Stimulated activated CD8-positive, alpha-beta memory T cell treated with anti-CD3 and anti-CD28 coated beads, Interleukin-7, amount 100 ng/mL, for 1 hour (primary cell): ENCODE measurements at regions not wholly inside any gene's neighbourhood (a gene's known extent, or its start where the extent isn't known, plus 50 kb on each side); places are given as distances from the start of the nearest gene placed in this dataset.

Source experiments
- DNase-seq, 2 donors: peaks; one replicate each; pipeline ENCODE4 v3.0.0-alpha.2; 2020; ENCODE audit warnings: low read depth in 2 of 2

DNA sequence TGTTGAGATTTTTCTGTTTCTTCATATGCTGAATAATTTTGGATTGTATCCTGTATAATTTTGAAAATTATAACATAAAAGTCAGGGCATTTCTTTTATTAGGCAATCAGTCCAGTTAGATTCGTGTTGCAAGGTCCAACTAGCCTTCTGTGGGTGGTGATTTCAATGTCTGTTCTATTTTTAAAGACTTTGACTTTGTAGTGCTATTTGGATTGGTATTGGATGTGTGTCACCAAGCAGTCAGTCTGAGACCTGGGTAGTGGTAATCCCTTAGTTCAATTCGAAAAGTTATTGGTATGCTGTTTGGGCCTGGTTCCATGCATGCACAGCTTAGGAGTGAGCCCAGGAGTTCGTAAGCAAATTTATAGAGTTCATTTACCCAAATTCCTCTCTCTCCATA lies 82.2 kb downstream of the EPDR1 start:
- no peak for DNase-seq

DNA sequence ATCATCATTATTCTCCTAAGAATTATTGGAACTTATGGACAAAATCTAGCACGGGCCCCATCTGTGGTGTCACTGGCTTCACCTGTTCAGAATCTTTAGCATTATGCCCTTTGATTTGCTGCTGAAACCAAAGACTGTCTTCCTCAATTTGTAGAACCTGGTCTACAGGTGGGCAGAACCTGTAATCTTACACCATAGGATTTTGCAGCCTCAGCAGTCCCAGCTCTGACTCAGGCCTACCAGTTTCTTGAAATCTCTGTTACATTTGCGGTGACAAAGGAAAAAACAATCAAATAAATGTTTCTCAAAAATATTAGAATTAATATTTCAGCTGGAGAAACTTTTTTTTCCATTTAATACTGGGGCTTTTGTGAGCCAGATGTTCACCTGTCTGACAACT lies 86.1 kb downstream of the EPDR1 start:
- no peak for DNase-seq

DNA sequence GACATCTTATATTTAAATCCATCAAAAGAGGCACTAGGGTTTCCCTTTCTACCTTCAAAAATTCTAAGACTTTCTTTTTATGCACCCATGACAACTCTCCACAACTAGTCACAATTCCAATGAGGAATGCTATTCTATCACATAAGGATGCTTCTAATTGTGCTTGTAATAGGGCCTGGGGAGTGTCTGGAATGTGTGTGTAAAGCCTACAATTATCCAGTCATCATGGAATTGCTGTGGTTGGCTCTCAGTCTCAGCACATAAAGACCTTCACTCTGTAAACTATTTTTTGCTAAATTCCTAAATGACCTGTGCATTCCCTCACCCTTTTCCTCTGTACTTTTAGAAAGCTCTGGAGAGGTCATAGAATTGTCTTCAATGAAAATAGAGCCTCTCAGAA lies 86.7 kb downstream of the EPDR1 start:
- no peak for DNase-seq

DNA sequence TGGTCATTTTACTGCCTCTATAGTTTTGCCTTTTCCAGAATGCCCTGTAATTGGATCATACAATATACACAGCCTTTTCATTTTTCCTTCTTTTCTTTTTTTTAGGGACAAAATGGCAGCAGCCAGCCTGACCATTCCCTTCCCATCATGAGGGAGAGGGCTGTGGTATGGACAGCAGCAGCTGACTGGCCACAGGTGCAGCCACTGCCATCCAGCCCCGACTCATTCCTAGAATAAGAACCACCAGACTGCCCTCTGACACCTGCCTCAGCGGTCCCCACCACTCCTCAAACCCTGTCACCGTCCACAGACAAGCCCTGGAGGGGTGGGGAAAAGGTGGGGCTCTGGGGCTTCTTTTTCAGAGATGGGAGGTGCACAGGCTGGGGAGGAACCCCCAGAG lies 92.8 kb downstream of the EPDR1 start:
- DNase-seq = no peak

DNA sequence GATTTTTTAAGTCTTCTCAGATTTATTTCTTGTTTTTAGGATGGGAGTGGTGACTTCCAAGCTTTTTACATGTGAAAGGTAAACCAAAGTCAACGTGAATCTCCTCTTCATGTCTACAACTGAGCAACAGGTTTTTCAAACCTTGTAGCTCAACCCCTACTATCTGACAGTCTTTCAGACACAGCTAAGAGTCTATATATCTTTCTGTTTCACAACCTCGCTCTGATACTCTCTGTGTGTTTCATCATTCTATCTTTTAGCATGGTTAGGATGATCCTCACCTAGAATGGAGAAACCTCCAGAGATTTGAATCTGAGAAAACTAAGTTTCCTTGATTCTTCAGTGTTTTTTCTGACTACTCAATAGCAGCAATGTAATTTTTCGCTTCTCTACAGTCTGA lies 96.1 kb downstream of the EPDR1 start:
- DNase-seq = no peak

DNA sequence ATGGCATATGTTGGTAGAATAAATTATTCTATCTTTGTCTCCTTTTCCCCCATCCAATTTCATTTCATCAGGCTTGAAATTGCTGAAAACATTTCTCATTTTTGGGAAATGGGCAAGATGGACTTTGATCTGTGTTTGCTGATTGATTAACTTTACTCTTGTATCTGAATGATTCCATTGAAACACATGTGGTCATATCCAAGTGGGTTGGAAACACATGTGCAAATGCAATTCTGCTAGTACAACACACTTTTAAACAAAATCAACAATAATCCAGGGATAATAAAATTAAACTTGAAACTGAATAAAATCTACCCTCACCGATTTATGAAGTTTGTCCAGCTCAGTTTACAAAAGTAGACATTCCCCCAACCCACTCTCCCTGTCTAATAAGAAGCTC lies 96.9 kb downstream of the EPDR1 start:
- DNase-seq = no peak

DNA sequence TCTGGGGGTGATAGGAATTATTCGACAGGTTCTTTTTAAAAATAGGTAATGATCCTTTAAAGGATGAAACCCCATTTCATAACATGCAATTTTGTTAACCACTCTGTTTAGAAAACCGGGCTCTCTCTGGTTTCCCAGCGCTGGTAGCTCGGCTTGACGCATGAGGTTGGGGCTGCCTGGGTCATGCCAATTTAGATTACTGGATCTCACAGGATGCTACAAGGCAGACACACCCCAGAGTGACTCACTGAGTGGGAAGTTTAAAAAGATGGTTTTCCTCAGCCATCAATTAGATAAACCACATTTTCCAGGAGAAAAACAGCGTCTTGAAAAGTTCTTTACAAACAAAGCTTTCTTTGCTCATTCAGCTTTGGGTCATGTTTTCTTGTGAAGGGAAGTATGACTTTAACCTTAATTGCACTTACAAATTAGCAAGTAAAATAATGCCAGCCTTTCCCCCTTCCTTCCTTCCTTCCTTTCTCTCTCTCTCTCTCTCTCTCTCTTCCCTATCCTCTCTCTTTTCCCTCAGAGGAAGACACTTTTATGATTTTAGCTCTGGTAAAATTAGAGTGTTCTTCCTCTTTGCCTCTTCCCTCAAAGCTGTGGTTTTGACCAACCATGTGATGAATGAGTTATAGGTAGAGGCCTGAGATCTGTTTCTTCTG lies 99.8 kb downstream of the EPDR1 start:
- no peak for DNase-seq

DNA sequence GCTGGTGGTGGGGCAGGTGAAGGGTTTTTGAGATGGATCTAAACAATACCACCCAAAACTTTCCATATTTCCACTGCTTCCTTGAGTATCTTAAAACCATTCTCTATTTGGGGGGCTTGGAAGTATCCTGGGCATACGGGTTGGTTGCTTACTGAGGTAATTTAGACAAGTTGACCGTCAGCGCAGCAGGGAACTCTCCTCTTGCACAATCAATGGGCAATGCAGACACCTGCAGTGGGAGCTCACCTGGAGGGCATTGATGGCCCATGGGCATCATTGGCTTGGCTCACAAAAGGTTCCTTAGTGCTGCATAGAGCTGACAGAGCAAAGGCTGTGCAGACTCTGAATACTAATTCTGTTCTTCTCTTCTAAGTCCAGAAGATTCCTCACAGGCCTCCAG lies 101.5 kb downstream of the EPDR1 start:
- DNase-seq = no peak

DNA sequence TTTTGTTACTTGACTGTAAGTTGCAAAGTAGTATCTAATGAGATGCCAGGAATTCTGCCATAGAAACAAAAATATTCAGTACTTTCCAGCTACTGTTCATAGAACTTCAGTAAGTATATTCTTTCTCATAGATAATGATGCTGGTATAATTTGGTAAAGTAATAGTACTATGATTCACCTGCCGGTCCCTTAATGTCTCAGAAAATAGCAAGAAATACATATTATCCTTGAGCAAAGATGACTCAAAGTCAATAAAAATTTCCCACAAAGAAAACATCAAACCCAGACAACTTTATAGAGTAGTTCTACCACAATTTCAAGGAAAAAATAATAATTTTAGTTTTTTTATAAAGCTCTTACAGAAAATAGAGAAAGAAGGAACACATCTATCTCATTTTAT lies 105.4 kb downstream of the EPDR1 start:
- no peak for DNase-seq

DNA sequence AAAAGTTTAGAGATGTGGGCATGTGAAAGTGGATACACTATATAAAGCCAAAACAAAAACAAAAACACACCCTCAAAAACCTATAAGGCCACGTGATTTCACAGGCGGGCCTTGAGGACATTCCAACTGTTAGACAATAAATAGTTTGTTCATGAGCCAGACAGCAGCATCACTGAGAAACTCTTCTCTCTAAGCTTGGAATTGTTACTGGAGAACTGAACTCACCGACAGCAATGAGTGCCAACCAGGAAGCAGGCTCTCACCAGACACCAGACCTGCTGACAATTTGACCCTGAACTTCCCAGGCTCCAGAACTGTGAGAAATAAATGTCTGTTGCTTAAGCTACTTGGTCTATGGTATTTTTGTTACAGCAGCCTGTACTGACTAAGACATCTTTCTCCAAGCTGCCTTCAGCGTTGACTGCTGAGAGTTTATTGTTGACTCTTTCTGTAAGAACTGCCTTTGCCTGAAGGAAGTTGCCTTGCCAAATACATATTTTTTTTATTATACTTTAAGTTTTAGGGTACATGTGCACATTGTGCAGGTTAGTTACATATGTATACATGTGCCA lies 107.5 kb downstream of the EPDR1 start:
- no peak for DNase-seq

DNA sequence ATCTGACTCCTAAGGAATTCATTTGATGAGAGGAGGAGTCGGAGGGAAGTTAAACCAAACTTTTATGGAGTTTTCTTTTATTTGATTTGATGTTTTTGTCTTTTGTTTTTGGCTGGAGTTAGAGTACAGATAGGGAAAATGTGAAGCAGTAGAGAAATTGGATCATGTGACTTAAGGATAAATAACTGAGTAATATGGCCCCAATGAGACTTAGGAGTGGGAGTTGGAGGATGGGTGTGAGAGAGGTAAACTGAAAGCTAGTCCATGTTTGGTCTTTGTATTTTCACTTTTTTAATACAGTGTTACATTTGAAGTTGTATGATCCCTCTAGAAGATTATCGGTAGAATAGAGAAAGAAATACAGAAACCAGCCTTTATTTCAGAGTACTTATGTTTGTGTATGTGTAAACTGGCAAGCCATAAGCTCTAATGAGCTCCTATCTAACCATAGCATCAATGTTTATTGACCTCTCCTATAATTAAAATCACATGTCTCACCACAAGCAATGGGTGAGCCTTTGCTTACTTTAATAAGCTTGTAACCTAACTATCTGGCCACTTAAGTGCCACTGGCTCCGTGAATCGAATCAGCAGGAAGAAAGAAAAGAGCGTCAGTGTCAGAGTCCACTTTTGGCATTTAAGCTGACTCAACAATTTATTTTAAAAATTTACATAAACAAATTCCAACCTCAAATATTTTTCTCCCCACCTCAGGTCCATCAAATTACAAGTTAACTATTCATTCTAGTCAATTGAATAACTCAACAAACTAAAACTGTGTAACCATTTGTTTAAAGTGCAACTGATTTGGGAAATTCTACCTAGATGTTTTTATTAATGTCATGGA lies 113.8 kb downstream of the EPDR1 start:
- DNase-seq = no peak

DNA sequence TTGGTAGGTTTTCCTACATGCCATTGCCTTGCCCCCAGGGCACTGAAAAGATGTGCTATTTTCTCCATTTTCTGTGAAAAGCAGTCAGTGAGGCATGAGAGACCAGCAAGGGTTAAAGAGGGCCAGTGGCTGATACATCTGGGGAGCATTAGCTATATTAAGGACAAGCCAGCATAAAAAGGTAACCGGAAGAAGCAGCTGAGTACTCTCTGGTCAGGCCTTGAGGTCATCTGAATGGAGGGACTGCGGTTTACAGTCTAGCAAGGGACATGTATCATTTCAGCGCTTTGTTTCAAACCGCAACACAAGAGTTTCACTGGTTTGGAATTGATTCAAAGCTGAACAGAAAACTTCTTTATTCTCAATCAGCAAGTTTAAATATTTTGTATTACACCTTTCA lies 120.4 kb downstream of the EPDR1 start:
- no peak for DNase-seq

DNA sequence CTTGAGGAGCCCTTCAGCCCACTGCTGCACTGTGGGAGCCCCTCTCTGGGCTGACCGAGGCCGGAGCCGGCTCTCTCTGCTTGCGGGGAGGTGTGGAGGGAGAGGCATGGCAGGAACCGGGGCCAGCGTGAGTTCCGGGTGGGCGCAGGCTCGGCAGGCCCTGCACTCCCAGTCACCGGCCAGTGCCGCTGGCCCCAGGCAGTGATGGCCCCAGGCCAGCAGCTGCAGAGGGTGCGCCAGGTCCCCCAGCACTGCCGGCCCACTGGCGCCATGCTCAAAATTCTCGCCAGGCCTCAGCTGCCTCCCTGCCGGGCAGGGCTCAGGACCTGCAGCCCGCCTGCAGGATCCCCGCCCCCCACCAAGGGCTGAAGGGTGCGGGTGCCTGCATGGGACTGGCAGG lies 128.4 kb upstream of the STARD3NL start:
- no peak for DNase-seq

DNA sequence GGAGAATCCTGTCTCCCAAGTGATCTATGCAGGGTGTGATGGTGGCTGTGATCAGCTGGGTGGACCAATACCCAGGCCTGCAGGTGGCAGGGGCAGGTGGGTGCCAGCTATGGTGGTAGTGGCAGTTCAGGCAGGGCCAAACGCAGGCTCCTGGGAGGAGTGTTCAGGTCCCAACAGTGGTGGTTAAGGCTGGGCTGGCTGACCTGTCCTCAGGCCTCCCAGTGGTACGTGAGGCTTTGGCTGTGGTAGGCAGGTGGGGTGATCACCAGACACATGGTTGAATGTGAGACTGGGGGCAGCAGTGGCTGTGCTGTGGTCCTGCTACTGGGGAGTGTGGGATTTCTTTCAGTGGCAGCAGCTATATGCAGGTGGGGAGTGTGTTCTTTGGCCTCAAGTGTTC lies 126.7 kb upstream of the STARD3NL start:
- no peak for DNase-seq

DNA sequence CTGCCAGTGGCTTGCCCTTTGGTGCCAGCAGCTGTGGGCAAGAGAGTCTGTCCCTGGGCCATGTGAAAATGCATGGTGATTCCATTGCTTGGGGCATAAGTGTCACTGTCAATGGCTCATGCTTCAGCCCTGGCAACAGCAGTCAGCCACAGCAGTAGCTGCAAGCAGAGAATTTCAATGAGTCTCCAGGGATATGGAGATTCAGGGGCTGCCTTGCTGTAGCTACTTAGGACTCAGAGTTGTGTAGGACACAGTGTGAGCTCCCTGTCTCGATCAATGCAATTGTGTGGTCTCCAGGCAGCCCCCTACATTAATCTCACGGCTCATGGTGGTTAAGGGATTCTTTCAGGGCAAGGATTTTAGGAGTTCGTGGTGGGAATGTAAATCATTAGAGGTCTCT lies 126.3 kb upstream of the STARD3NL start:
- DNase-seq = no peak

DNA sequence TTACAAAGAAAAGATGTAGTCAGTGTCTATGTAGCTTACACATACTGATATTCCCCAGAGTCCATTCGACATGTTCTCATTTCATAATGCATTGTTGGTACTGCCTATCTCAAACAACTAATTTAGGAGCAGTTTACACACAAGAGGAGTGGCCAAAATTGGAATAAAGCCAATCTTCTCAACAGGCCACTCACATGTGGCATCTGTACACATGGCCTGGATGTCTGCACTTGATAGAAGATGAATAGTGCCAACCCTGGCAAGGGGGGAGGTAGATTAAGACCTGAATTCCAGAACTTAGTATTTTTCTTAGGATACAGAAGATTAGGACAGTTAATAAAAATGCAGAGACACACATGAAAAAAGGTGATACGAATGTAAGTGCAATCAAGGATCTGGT lies 125.3 kb upstream of the STARD3NL start:
- no peak for DNase-seq

DNA sequence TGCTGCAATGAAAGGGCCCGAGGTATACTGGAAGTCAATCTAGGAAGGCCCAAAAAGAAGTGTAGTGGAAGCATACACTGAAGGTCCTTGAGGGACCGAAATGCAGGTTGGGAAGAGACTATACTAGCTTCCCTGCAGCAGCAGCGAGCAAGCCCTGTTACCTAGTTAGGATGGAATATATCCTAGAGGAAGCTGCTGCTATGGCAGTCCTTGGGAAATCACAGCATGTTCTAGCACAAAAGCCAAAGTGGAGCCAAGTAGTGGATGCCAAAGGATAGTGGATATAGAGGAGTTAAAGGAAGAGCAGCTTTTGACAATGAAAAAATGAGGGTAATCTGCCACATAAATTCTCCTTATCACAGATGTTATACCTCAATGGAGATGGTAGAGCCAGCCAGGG lies 123.8 kb upstream of the STARD3NL start:
- no peak for DNase-seq

DNA sequence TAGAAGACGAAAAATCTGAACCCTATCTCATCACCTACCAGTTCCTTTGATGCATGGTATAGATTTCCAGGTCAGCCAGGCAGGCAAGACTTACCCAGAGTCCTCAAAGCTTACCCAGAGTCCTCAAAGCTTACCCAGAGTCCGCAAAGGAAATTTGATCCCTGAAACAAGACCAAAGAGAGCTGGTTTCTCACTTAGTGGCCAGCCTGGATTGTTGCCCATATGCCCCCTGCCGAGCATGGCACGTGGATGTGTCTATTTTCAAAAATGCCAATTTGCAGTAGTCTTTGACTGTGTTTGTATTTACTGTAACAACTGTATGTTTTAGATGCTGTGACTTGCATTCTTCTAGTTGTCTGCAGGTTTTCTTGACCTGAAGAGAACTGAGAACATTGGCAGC lies 120.2 kb upstream of the STARD3NL start:
- no peak for DNase-seq

DNA sequence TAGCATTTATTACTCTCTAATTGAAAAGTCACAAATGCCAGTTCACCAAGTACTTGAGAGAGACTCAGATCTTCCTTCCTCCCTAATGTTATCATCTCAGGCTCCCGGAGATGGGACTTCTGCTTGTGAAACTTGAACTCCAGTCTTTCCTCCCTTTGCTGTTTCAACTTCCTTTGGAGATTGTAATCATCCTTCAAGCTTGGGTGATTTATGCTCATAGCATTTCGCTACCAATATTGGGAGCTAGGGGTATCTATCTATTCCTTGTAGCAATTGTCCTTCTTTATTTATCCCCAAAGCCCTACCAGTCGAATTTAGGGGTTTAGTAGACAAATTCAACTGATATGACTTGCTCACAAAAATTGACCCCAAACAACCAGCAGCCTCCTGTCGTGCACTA lies 117.9 kb upstream of the STARD3NL start:
- DNase-seq = no peak

DNA sequence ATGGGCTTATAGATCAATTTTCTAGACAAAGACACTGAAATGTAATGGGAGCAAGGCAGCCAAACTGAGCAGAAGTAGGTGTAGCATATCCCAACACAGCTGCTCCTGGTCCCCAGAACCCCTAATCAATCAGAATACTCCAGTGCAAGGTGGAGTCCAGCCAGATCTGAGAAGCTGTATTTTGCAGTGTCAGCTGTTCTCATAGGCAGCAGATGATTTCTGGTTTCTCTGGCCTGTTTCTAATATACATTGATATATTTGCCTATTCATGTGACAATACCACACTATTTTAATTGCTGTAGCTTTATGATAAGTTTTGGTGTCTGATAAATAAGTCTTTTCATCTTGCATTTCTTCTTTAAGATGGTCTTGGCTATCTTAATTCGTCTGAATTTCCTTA lies 117.4 kb upstream of the STARD3NL start:
- DNase-seq = no peak

DNA sequence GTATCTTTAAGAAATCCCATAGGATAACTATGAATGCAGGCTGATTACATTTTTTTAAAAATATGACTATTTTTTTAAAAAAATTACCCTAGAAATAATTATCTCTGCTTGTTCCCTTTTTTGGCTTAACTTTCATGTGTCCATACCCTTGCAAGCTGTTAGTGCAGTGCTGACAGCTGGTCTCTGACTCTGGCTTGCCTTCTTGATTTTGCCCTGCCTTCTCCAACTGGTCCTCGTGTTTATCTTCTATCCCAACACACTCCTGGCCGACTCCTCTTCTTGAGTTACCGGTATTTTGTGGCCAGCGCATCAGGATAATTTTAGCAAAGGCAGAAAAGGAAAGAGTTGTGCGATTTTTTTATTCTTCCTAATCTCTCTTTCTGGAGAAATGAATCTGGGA lies 111.7 kb upstream of the STARD3NL start:
- no peak for DNase-seq

DNA sequence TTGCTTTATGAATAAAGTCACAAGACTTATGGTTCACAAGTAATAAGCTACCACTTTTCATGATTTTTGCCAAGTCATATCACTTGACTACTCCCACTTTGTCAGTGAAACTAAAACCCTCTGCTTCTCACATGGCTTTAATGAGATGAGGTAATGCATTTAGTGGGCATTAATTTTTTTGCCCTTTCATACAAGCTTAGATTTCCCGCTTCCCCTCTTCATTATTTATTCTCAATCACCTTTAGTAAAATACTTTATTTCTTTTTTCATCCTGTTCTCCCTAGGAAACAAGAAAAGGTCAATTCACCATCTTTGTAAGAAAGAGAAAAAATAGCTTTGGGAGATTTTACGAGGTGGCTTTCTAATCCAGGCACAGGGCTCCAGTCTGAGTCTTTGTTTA lies 109.6 kb upstream of the STARD3NL start:
- no peak for DNase-seq

DNA sequence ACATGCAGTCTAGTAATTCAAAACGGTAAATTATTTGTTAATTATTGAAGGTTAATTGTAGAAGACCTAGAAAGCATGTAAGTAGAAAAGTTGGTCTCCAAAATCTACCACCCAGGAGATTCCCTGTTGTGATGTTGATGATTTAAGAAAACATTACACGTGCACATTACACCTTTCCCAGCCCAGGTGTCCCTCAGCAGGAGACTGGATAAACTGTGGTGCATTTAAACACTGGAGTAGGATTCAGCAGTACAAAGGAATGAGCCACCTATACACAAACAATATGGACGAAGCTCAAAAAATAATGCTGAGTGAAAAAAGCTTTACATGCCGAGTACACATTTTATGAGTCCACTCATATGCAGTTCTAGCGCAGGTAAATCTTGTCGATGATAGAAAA lies 109.0 kb upstream of the STARD3NL start:
- no peak for DNase-seq
